ENCODE measurements at regions not wholly inside any gene's neighbourhood (a gene's known extent, or its start where the extent isn't known, plus 50 kb on each side); places are given as distances from the start of the nearest gene placed in this dataset.

DNA sequence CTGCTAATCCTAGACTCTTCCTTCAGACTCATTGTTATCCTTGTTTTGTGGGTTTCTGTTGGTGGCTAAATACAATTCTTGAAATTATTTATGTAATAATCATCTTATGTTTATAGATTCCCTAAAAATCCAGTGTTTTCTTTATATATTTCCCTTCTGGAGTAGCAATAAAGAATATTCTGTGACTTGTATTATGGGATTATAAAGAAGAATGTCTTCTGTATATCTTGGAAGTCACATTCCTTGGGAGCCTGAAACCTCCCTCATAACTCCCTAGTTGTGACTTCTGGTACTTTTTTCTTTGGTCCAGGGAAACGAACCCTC lies 356.1 kb downstream of the TMEM167A start:
- TF ChIP-seq CTCF (IDR thresholded peaks at IDR 0.05) (no peak), EZH2phosphoT487 (IDR thresholded peaks at IDR 0.05) (no peak)
